Gastrocnemius medialis (tissue), 4 donors: ENCODE measurements at regions not wholly inside any gene's neighbourhood (a gene's known extent, or its start where the extent isn't known, plus 50 kb on each side); places are given as distances from the start of the nearest gene placed in this dataset.

Source experiments
- CTCF ChIP-seq, 5 experiments: fragments of 450-650 bp in 3 of 5; fragments of 200-600 bp in 2 of 5; sonication (generic) in 2 of 5; IDR thresholded peaks in 4 of 5; conservative IDR thresholded peaks in 1 of 5; 1 replicate in 4 of 5; 2 replicates in 1 of 5; pipeline ENCODE4 v1.5.1; 2016 to 2019; ENCODE audit warnings: antibody characterized with exemption in 5 of 5, mild to moderate bottlenecking in 3 of 5, moderate library complexity in 3 of 5
- POLR2A ChIP-seq, 2 donors: fragments of 450-650 bp; IDR thresholded peaks; one replicate each; pipeline ENCODE4 v1.6.1; 2017; ENCODE audit warnings: antibody characterized with exemption in 2 of 2, mild to moderate bottlenecking in 2 of 2, moderate library complexity in 2 of 2

- no peak for TF ChIP-seq CTCF (IDR thresholded peaks at IDR 0.05 in 4 of 5, conservative IDR thresholded peaks at IDR 0.05 in 1 of 5)
- no peak for TF ChIP-seq POLR2A (IDR thresholded peaks at IDR 0.05)
These were observed 124.8 kb downstream of the HDGFL1 start for GRCh38 chr6:22694092-22694724.
